Erythroblast (primary cell): ENCODE measurements at regions not wholly inside any gene's neighbourhood (a gene's known extent, or its start where the extent isn't known, plus 50 kb on each side); places are given as distances from the start of the nearest gene placed in this dataset.

Experiments used
- GATA1 ChIP-seq: IDR thresholded peaks from 2 replicates; pipeline ENCODE4 v1.6.1; 2011; ENCODE audit warnings: low read depth, mild to moderate bottlenecking, control low read depth, low read length, moderate library complexity
- POLR2A ChIP-seq: IDR thresholded peaks from 2 replicates; pipeline ENCODE4 v1.6.1; 2011; ENCODE audit warnings: mild to moderate bottlenecking, low read length

DNA sequence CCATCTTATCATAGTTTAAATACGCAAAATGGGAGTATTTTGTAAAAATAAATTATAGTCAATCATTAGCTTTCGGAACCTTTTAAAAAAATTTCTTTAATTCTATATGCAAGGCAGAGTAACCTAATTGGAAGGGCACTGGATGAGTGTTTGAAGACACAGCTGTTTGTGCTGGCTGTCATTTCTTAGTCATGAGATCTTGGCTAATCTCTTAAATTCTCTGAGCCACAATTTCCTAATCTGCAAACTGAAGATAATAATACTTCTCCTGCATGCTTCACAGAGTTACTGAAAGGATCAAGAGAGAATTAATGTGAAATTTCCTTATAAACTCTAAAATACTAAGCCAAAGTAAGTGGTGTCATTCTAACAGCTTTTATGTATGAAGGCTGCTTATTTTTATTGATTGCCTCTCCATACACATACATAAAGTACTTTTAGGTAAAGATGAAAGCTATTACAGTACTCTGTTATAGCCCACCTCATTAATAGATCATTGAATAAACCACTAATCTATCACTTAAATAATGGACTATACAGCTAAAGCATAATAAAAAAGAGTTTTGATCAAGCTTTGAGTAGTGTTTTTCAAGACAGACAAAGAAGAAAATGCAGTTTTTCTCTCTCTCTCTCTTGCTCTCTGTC lies 383.7 kb upstream of the IRAK1BP1 start:
- TF ChIP-seq POLR2A (no peak), GATA1 (no peak)
